ENCODE measurements at regions not wholly inside any gene's neighbourhood (a gene's known extent, or its start where the extent isn't known, plus 50 kb on each side); places are given as distances from the start of the nearest gene placed in this dataset.

GRCh38 chr6:150299873-150300485 lies 68.8 kb upstream of the IYD start:
- TF ChIP-seq, protein P1, sequence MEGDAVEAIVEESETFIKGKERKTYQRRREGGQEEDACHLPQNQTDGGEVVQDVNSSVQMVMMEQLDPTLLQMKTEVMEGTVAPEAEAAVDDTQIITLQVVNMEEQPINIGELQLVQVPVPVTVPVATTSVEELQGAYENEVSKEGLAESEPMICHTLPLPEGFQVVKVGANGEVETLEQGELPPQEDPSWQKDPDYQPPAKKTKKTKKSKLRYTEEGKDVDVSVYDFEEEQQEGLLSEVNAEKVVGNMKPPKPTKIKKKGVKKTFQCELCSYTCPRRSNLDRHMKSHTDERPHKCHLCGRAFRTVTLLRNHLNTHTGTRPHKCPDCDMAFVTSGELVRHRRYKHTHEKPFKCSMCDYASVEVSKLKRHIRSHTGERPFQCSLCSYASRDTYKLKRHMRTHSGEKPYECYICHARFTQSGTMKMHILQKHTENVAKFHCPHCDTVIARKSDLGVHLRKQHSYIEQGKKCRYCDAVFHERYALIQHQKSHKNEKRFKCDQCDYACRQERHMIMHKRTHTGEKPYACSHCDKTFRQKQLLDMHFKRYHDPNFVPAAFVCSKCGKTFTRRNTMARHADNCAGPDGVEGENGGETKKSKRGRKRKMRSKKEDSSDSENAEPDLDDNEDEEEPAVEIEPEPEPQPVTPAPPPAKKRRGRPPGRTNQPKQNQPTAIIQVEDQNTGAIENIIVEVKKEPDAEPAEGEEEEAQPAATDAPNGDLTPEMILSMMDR (IDR thresholded peaks at IDR 0.05; ENCODE audit: low read depth, low read length): no peak
- no peak for TF ChIP-seq EZH2phosphoT487 (IDR thresholded peaks at IDR 0.05; ENCODE audit: low read depth)
